HepG2 (cell line): ENCODE measurements at regions not wholly inside any gene's neighbourhood (a gene's known extent, or its start where the extent isn't known, plus 50 kb on each side); places are given as distances from the start of the nearest gene placed in this dataset.

Experiments
- ATAC-seq: fragments of 200-7000 bp; cut with Tn5 transposase; 3 replicates; pipeline ENCODE4 v1.9.1; 2020; ENCODE audit warnings: mild to moderate bottlenecking, moderate library complexity
- BruUV-seq: library from RNA; stranded (reverse); fragments of 400-500 nt; replicated peaks from 2 replicates; lab custom pipeline; 2021; lab: Mats Ljungman, UMichigan
- CTCF ChIA-PET: fragments of 300-600 bp; formaldehyde crosslinking; extraction: SDS; loops from one replicate; lab custom pipeline; 2021; ENCODE audit warnings: low total read pairs, inconsistent platforms, low intra/inter-chr PET ratio; lab: Yijun Ruan, JAX
- POLR2A ChIA-PET: fragments of 350-600 bp; sonication (Branson Sonifier 250); formaldehyde crosslinking; loops from one replicate; lab custom pipeline; 2020; ENCODE audit warnings: antibody characterized with exemption, inconsistent platforms; lab: Yijun Ruan, JAX
- DNase-seq: peaks from one replicate; pipeline ENCODE4 v3.0.0-alpha.2; 2015; ENCODE audit warnings: low spot score
- FAIRE-seq: peaks from 3 replicates; lab custom pipeline; 2011; peaks lifted over from hg19 to GRCh38; lab: Jason Lieb, UNC
- H2AFZ ChIP-seq: one replicate; pipeline ENCODE4 v1.6.1; 2011; ENCODE audit warnings: low read length, inconsistent platforms
- H3K27ac ChIP-seq: fragments of 300-600 bp; 3 replicates; pipeline ENCODE4 v1.8.0; 2011; ENCODE audit warnings: mixed run types, mild to moderate bottlenecking, mixed read lengths, low read length, inconsistent platforms; ENCODE audit not compliant: insufficient read depth; ENCODE audit errors: extremely low read length
- H3K27me3 ChIP-seq, 2 experiments: fragments of 200-600 bp in 1 of 2; 2 replicates in 1 of 2; 3 replicates in 1 of 2; pipeline versions ENCODE4 v1.6.0 to v1.8.0; 2011; ENCODE audit warnings: low read length in 2 of 2, mild to moderate bottlenecking in 2 of 2, moderate library complexity in 2 of 2, inconsistent platforms in 1 of 2; ENCODE audit not compliant: insufficient read depth in 2 of 2, control insufficient read depth in 1 of 2
- H3K36me3 ChIP-seq, 2 experiments: fragments of 200-600 bp in 1 of 2; replicated peaks in 1 of 2; 2 replicates in 1 of 2; 3 replicates in 1 of 2; pipeline versions ENCODE4 v1.5.1 to v1.8.0; 2011; ENCODE audit warnings: low read length in 2 of 2, inconsistent platforms in 1 of 2; ENCODE audit not compliant: insufficient read depth in 2 of 2, control insufficient read depth in 1 of 2
- H3K4me1 ChIP-seq: 2 replicates; pipeline ENCODE4 v1.5.1; 2012; ENCODE audit warnings: low read length, inconsistent platforms; ENCODE audit not compliant: insufficient read depth
- H3K4me2 ChIP-seq: 2 replicates; pipeline ENCODE4 v1.6.0; 2011; ENCODE audit warnings: low read depth, low read length, inconsistent platforms
- H3K4me3 ChIP-seq, 3 experiments: fragments of 200-600 bp in 1 of 3; sonication (generic), shearing (Covaris generic) in 1 of 3; replicated peaks in 1 of 3; 2 replicates each; pipeline ENCODE4 v1.5.1; 2011 to 2016; ENCODE audit warnings: low read length in 3 of 3, inconsistent platforms in 2 of 3, low read depth in 2 of 3, mild to moderate bottlenecking in 2 of 3, control low read depth in 1 of 3, mixed read lengths in 1 of 3; ENCODE audit not compliant: insufficient read depth in 1 of 3
- H3K79me2 ChIP-seq: one replicate; pipeline ENCODE4 v1.6.1; 2011; ENCODE audit warnings: low read length, inconsistent platforms; ENCODE audit not compliant: insufficient read depth
- H3K9ac ChIP-seq: 2 replicates; pipeline ENCODE4 v1.6.0; 2011; ENCODE audit warnings: mild to moderate bottlenecking, low read depth, low read length, inconsistent platforms; ENCODE audit not compliant: insufficient read depth
- H3K9me3 ChIP-seq: 2 replicates; pipeline ENCODE4 v1.5.1; 2012; ENCODE audit warnings: mild to moderate bottlenecking, low read length
- H4K20me1 ChIP-seq: 2 replicates; pipeline ENCODE4 v1.6.0; 2011; ENCODE audit warnings: inconsistent platforms, mild to moderate bottlenecking, low read length, moderate library complexity; ENCODE audit not compliant: insufficient read depth
- ARNTL ChIP-seq: sonication (generic); formaldehyde crosslinking; IDR thresholded peaks from 2 replicates; pipeline ENCODE4 v1.4.0; 2020; ENCODE audit warnings: mild to moderate bottlenecking, missing genetic modification reagents
- EZH2 ChIP-seq: conservative IDR thresholded peaks from 2 replicates; pipeline ENCODE4 v1.6.1; 2012; ENCODE audit warnings: mild to moderate bottlenecking, low read depth, low read length, moderate library complexity
- KDM6A ChIP-seq: IDR thresholded peaks from 2 replicates; pipeline ENCODE4 v1.6.1; 2016; ENCODE audit warnings: low read depth
- MED13 ChIP-seq: sonication (generic); formaldehyde crosslinking; IDR thresholded peaks from 2 replicates; pipeline ENCODE4 v1.5.0; 2020; ENCODE audit warnings: missing genetic modification reagents
- SALL1 ChIP-seq: sonication (generic); formaldehyde crosslinking; IDR thresholded peaks from 2 replicates; pipeline ENCODE4 v1.8.0; 2022; ENCODE audit warnings: mild to moderate bottlenecking, missing genetic modification reagents
- SALL2 ChIP-seq: sonication (generic); formaldehyde crosslinking; IDR thresholded peaks from 2 replicates; pipeline ENCODE4 v1.8.1; 2023; ENCODE audit warnings: mild to moderate bottlenecking, missing genetic modification reagents, inconsistent platforms
- SRF ChIP-seq: IDR thresholded peaks from 2 replicates; pipeline ENCODE4 v1.6.1; 2011; ENCODE audit warnings: mild to moderate bottlenecking, low read depth, low read length, moderate library complexity
- ZBTB21 ChIP-seq: sonication (generic); formaldehyde crosslinking; IDR thresholded peaks from 2 replicates; pipeline ENCODE4 v1.4.0; 2020; ENCODE audit warnings: missing genetic modification reagents
- ZNF430 ChIP-seq: sonication (generic); formaldehyde crosslinking; IDR thresholded peaks from 2 replicates; pipeline ENCODE4 v1.9.0; 2021; ENCODE audit warnings: mild to moderate bottlenecking, missing genetic modification reagents
- ZNF616 ChIP-seq: sonication (generic); formaldehyde crosslinking; IDR thresholded peaks from 2 replicates; pipeline ENCODE4 v1.5.0; 2020; ENCODE audit warnings: low read depth, mild to moderate bottlenecking, missing genetic modification reagents
- ZNF660 ChIP-seq: sonication (generic); formaldehyde crosslinking; IDR thresholded peaks from 2 replicates; pipeline ENCODE4 v1.5.1; 2020; ENCODE audit warnings: mild to moderate bottlenecking, low read depth, missing genetic modification reagents, borderline replicate concordance
- ZNF720 ChIP-seq: sonication (generic); formaldehyde crosslinking; IDR thresholded peaks from 2 replicates; pipeline ENCODE4 v1.4.0; 2020; ENCODE audit warnings: missing genetic modification reagents
- WGBS: methylation state at CpG from one replicate; pipeline ENCODE4 v1.1.6; 2017; ENCODE audit warnings: low lambda C conversion rate; 5-methylcytosine and 5-hydroxymethylcytosine counted together
- in situ Hi-C: cut with HindIII; loops from 2 replicates; pipeline ENCODE4 v1.10.0; 2017; ENCODE audit warnings: low pct_unique_long_range_greater_than_20kb; ENCODE audit not compliant: extremely low pct_ligation_motif_present
- intact Hi-C: fragments of 100-400 bp; cut with micrococcal nuclease; formaldehyde crosslinking; loops from one replicate; pipeline ENCODE4 v1.10.0; 2022; ENCODE audit not compliant: unreplicated experiment
- TF ChIP-seq, protein P1 (sequence below): sonication (generic); formaldehyde crosslinking; IDR thresholded peaks from 2 replicates; pipeline ENCODE4 v1.4.0; 2020; ENCODE audit warnings: mild to moderate bottlenecking, low read depth, missing genetic modification reagents
- TF ChIP-seq, protein P2 (sequence below): sonication (generic); formaldehyde crosslinking; IDR thresholded peaks from 2 replicates; pipeline ENCODE4 v1.4.0; 2020; ENCODE audit warnings: mild to moderate bottlenecking, missing genetic modification reagents
- TF ChIP-seq, protein P3 (sequence below): IDR thresholded peaks from 2 replicates; pipeline ENCODE4 v1.6.1; 2016; ENCODE audit warnings: missing biosample characterization, missing genetic modification reagents, low read depth
- TF ChIP-seq, protein P4 (sequence below), 2 experiments: fragments of 450-650 bp in 1 of 2; sonication (generic) in 1 of 2; formaldehyde crosslinking; IDR thresholded peaks; 2 replicates each; pipeline versions ENCODE4 v1.5.0 to v1.8.0; 2020 to 2022; ENCODE audit warnings: mild to moderate bottlenecking in 1 of 2, missing genetic modification reagents in 1 of 2

DNA sequence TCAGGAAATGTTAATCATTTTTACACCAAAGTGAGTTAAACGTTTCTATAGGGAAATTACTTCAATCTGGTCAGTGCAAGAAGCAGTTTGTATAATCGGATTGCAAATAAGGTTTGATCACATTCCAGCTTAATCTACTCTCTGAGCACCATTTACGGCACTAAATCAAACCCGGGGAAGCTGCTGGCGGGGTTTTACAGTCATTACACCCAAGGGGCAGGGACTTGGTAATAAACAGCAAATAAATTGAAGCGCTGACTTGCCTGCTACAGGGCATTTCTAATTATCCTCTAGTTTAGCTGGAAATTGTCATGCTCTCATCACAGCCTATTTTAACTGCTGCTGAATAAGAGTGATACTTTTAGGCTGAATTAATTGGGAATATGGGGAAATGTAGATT is 152.1 kb upstream of the SOX21 start:
- intact Hi-C loops: no loop called here
- no peak overlapping the region for H2AFZ ChIP-seq
- in situ Hi-C loops: no loop called here
- no TSS peak for BruUV-seq
- no peak overlapping the region for H3K27ac ChIP-seq
- no peaks in the 10 kb centered on the region for H3K36me3 ChIP-seq
- H3K79me2 ChIP-seq: no peaks in the 10 kb centered on the region
- DNase-seq (no peak), ATAC-seq (no peak)
- peaks cover 0 to 59% of the 10 kb centered on the region in 2 experiments; a peak in 4 of 5 replicates for H3K27me3 ChIP-seq
- CTCF ChIA-PET: no interaction called here
- H3K9me3 ChIP-seq: no peaks in the 10 kb centered on the region
- TF ChIP-seq MED13 (CRISPR knock-in tag) (no peak), ZNF430 (CRISPR knock-in tag) (no peak), SALL2 (no peak), SRF (no peak), ZNF720 (CRISPR knock-in tag) (no peak), ARNTL (CRISPR knock-in tag) (no peak), ZNF660 (CRISPR knock-in tag) (no peak), EZH2 (no peak), SALL1 (CRISPR knock-in tag) (no peak), ZNF616 (CRISPR knock-in tag) (no peak), ZBTB21 (CRISPR knock-in tag) (no peak), KDM6A (CRISPR knock-in tag) (no peak)
- TF ChIP-seq, protein P1, sequence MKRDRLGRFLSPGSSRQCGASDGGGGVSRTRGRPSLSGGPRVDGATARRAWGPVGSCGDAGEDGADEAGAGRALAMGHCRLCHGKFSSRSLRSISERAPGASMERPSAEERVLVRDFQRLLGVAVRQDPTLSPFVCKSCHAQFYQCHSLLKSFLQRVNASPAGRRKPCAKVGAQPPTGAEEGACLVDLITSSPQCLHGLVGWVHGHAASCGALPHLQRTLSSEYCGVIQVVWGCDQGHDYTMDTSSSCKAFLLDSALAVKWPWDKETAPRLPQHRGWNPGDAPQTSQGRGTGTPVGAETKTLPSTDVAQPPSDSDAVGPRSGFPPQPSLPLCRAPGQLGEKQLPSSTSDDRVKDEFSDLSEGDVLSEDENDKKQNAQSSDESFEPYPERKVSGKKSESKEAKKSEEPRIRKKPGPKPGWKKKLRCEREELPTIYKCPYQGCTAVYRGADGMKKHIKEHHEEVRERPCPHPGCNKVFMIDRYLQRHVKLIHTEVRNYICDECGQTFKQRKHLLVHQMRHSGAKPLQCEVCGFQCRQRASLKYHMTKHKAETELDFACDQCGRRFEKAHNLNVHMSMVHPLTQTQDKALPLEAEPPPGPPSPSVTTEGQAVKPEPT (CRISPR knock-in tag): no peak
- TF ChIP-seq, protein P2, sequence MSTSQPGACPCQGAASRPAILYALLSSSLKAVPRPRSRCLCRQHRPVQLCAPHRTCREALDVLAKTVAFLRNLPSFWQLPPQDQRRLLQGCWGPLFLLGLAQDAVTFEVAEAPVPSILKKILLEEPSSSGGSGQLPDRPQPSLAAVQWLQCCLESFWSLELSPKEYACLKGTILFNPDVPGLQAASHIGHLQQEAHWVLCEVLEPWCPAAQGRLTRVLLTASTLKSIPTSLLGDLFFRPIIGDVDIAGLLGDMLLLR (CRISPR knock-in tag): no peak
- TF ChIP-seq, protein P3, sequence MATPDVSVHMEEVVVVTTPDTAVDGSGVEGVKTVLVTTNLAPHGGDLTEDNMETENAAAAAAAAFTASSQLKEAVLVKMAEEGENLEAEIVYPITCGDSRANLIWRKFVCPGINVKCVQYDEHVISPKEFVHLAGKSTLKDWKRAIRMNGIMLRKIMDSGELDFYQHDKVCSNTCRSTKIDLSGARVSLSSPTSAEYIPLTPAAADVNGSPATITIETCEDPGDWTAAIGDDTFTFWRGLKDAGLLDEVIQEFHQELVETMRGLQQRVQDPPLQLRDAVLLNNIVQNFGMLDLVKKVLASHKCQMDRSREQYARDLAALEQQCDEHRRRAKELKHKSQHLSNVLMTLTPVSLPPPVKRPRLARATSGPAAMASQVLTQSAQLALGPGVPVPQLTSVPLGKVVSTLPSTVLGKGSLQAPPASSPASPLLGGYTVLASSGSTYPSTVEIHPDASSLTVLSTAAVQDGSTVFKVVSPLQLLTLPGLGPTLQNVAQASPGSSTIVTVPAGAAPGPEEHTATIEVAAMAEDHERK (CRISPR knock-in tag): no peak
- TF ChIP-seq, protein P4, sequence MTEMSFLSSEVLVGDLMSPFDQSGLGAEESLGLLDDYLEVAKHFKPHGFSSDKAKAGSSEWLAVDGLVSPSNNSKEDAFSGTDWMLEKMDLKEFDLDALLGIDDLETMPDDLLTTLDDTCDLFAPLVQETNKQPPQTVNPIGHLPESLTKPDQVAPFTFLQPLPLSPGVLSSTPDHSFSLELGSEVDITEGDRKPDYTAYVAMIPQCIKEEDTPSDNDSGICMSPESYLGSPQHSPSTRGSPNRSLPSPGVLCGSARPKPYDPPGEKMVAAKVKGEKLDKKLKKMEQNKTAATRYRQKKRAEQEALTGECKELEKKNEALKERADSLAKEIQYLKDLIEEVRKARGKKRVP (CRISPR knock-in tag; IDR thresholded peaks at IDR 0.05): no peak
- TF ChIP-seq, all 625 proteins: peak for 0
- H3K4me3 ChIP-seq: no peak overlapping the region
- POLR2A ChIA-PET: no interaction called here
- FAIRE-seq: no peak
- H3K4me1 ChIP-seq: no peaks in the 10 kb centered on the region
- H3K9ac ChIP-seq: no peak overlapping the region
- 11% methylated on average over 6 of the region's 6 CpGs for WGBS
- H3K4me2 ChIP-seq: no peak overlapping the region
- H4K20me1 ChIP-seq: no peaks in the 10 kb centered on the region
